ENCODE measurements at regions not wholly inside any gene's neighbourhood (a gene's known extent, or its start where the extent isn't known, plus 50 kb on each side); places are given as distances from the start of the nearest gene placed in this dataset.

DNA sequence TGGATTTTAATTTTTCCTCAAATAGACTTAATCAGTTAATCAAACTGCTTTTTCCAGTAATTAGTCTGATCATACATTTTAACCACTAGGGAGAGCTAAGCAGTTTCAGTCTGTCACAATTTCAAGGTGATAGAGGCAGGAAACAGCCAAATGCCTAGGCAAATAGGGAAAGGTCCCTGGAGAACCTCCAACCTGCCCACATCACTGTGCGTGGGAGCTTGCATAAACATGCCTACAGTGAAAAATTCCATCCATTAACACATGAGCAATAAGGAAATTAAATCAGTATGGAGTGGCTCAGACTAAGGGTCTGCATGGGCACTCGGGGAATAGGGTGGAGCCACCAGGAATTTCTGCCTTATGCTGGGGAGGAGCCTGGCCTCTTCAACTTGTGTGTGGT, 74.6 kb downstream of the AASDHPPT start:
- peak overlapping the region; percentile 10 for H3K4me2 ChIP-seq (ENCODE audit: low read length)
- TF ChIP-seq, protein P1, sequence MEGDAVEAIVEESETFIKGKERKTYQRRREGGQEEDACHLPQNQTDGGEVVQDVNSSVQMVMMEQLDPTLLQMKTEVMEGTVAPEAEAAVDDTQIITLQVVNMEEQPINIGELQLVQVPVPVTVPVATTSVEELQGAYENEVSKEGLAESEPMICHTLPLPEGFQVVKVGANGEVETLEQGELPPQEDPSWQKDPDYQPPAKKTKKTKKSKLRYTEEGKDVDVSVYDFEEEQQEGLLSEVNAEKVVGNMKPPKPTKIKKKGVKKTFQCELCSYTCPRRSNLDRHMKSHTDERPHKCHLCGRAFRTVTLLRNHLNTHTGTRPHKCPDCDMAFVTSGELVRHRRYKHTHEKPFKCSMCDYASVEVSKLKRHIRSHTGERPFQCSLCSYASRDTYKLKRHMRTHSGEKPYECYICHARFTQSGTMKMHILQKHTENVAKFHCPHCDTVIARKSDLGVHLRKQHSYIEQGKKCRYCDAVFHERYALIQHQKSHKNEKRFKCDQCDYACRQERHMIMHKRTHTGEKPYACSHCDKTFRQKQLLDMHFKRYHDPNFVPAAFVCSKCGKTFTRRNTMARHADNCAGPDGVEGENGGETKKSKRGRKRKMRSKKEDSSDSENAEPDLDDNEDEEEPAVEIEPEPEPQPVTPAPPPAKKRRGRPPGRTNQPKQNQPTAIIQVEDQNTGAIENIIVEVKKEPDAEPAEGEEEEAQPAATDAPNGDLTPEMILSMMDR (IDR thresholded peaks at IDR 0.05; ENCODE audit: insufficient read depth, low read depth, low read length) = no peak
- no peak for TF ChIP-seq EZH2 (IDR thresholded peaks at IDR 0.05; ENCODE audit: insufficient read depth, low read length)
- H3K36me3 ChIP-seq (ENCODE audit: insufficient read depth, low read length) = no peaks in the 10 kb centered on the region
- H3K9me3 ChIP-seq (ENCODE audit: insufficient read depth, low read depth, low read length) = no peaks in the 10 kb centered on the region
- no peak overlapping the region for H3K27ac Mint-ChIP-seq (ENCODE audit: unreplicated experiment)
- H3K36me3 Mint-ChIP-seq (ENCODE audit: low read depth, unreplicated experiment) = no peaks in the 10 kb centered on the region
- no peak overlapping the region for H3K4me3 ChIP-seq (ENCODE audit: insufficient read depth, low read depth, low read length)
- H3K79me2 ChIP-seq (ENCODE audit: insufficient read depth, low read length) = no peaks in the 10 kb centered on the region
- no peak overlapping the region for H2AFZ ChIP-seq (ENCODE audit: low read depth, low read length)
- peaks cover 5% of the 10 kb centered on the region for H3K9me3 Mint-ChIP-seq (ENCODE audit: unreplicated experiment)
- no peak overlapping the region for H3K9ac ChIP-seq (ENCODE audit: low read length)
- H4K20me1 ChIP-seq (ENCODE audit: insufficient read depth, low read length) = no peaks in the 10 kb centered on the region
- H3K27me3 Mint-ChIP-seq (ENCODE audit: low read depth, unreplicated experiment) = no peaks in the 10 kb centered on the region
- FAIRE-seq (no peak), DNase-seq (ENCODE audit: low read depth) (peak; percentile 85)
- no peaks in the 10 kb centered on the region for H3K4me1 ChIP-seq (ENCODE audit: insufficient read depth, low read length)
- no peaks in the 10 kb centered on the region for H3K27me3 ChIP-seq (ENCODE audit: insufficient read depth, low read length)
- H3K4me3 Mint-ChIP-seq (ENCODE audit: unreplicated experiment) = no peak overlapping the region
- peak overlapping the region; percentile 43 for H3K27ac ChIP-seq (ENCODE audit: low read depth, low read length)
- H3K4me1 Mint-ChIP-seq (ENCODE audit: low read depth, unreplicated experiment) = no peaks in the 10 kb centered on the region

DNA sequence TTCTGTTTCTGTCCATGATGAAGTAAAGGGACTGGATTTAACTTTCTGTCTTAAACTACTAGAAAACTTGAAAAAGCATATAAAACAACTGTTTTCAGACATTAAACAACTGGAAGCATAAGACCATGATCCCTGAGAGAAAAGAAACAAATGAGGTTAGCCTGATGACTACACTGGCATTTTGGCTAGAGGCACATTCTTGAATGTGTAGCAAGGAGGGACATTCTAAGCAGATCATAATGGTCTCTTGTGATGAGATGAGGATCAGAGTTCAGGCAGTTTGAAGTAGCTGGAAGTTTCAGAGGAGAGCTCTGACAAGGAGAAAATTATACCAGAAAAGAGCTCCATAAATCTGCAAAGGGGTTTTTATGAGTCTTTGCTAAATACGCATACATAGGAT, 75.4 kb downstream of the AASDHPPT start:
- peak; percentile 41 for DNase-seq (ENCODE audit: low read depth)
- FAIRE-seq = no peak

GRCh38 chr11:106156290-106156937, 79.0 kb downstream of the AASDHPPT start:
- Histone ChIP-seq H3K27me3 (ENCODE audit: insufficient read depth, low read length) (no peaks in the 10 kb centered on the region), H4K20me1 (ENCODE audit: insufficient read depth, low read length) (no peaks in the 10 kb centered on the region), H3K36me3 (ENCODE audit: insufficient read depth, low read length) (no peaks in the 10 kb centered on the region), H2AFZ (ENCODE audit: low read depth, low read length) (no peak overlapping the region), H3K27ac (ENCODE audit: low read depth, low read length) (no peak overlapping the region), H3K79me2 (ENCODE audit: insufficient read depth, low read length) (no peaks in the 10 kb centered on the region), H3K9ac (ENCODE audit: low read length) (peak overlapping the region; percentile 4), H3K9me3 (ENCODE audit: insufficient read depth, low read depth, low read length) (no peaks in the 10 kb centered on the region), H3K4me2 (ENCODE audit: low read length) (no peak overlapping the region), H3K4me3 (ENCODE audit: insufficient read depth, low read depth, low read length) (no peak overlapping the region), H3K4me1 (ENCODE audit: insufficient read depth, low read length) (no peaks in the 10 kb centered on the region)
- FAIRE-seq = peak; percentile 89
- Mint-ChIP-seq H3K27ac (ENCODE audit: unreplicated experiment) (no peak overlapping the region), H3K27me3 (ENCODE audit: low read depth, unreplicated experiment) (no peaks in the 10 kb centered on the region), H3K4me1 (ENCODE audit: low read depth, unreplicated experiment) (no peaks in the 10 kb centered on the region), H3K4me3 (ENCODE audit: unreplicated experiment) (no peak overlapping the region), H3K36me3 (ENCODE audit: low read depth, unreplicated experiment) (no peaks in the 10 kb centered on the region), H3K9me3 (ENCODE audit: unreplicated experiment) (no peaks in the 10 kb centered on the region)
- TF ChIP-seq, protein P1 (IDR thresholded peaks at IDR 0.05; ENCODE audit: insufficient read depth, low read depth, low read length) = peak; percentile 65
- TF ChIP-seq EZH2 (IDR thresholded peaks at IDR 0.05; ENCODE audit: insufficient read depth, low read length) = no peak
- peak; percentile 77 for DNase-seq (ENCODE audit: low read depth)

More for the DNA sequence above, 75.4 kb downstream of the AASDHPPT start:
- Histone ChIP-seq H3K9me3 (ENCODE audit: insufficient read depth, low read depth, low read length) (no peaks in the 10 kb centered on the region), H3K27me3 (ENCODE audit: insufficient read depth, low read length) (no peaks in the 10 kb centered on the region), H3K4me3 (ENCODE audit: insufficient read depth, low read depth, low read length) (no peak overlapping the region), H3K36me3 (ENCODE audit: insufficient read depth, low read length) (no peaks in the 10 kb centered on the region), H3K27ac (ENCODE audit: low read depth, low read length) (peak overlapping the region; percentile 43), H3K9ac (ENCODE audit: low read length) (no peak overlapping the region), H4K20me1 (ENCODE audit: insufficient read depth, low read length) (no peaks in the 10 kb centered on the region), H2AFZ (ENCODE audit: low read depth, low read length) (no peak overlapping the region), H3K4me1 (ENCODE audit: insufficient read depth, low read length) (no peaks in the 10 kb centered on the region), H3K4me2 (ENCODE audit: low read length) (no peak overlapping the region), H3K79me2 (ENCODE audit: insufficient read depth, low read length) (no peaks in the 10 kb centered on the region)
- H3K27me3 Mint-ChIP-seq (ENCODE audit: low read depth, unreplicated experiment) = no peaks in the 10 kb centered on the region
- H3K27ac Mint-ChIP-seq (ENCODE audit: unreplicated experiment) = no peak overlapping the region
- peaks cover 2% of the 10 kb centered on the region for H3K9me3 Mint-ChIP-seq (ENCODE audit: unreplicated experiment)
- no peaks in the 10 kb centered on the region for H3K4me1 Mint-ChIP-seq (ENCODE audit: low read depth, unreplicated experiment)
- H3K4me3 Mint-ChIP-seq (ENCODE audit: unreplicated experiment) = no peak overlapping the region
- no peaks in the 10 kb centered on the region for H3K36me3 Mint-ChIP-seq (ENCODE audit: low read depth, unreplicated experiment)
- TF ChIP-seq EZH2 (IDR thresholded peaks at IDR 0.05; ENCODE audit: insufficient read depth, low read length) = no peak
- TF ChIP-seq, protein P1 (IDR thresholded peaks at IDR 0.05; ENCODE audit: insufficient read depth, low read depth, low read length) = no peak

Measured in astrocyte (in vitro differentiated cells and primary cell).